ENCODE measurements at regions not wholly inside any gene's neighbourhood (a gene's known extent, or its start where the extent isn't known, plus 50 kb on each side); places are given as distances from the start of the nearest gene placed in this dataset.

GRCh38 chr4:8774071-8774470 lies 97.6 kb downstream of the HMX1 start:
- H3K36me3 Mint-ChIP-seq: no peaks in the 10 kb centered on the region
- intact Hi-C loops (cut with micrococcal nuclease): no loop called here
- Histone ChIP-seq H3K9ac (ENCODE audit: insufficient read depth, low read length, poor library complexity, severe bottlenecking) (no peak overlapping the region), H3K4me1 (ENCODE audit: control insufficient read depth in 1 of 2, insufficient read depth in 2 of 2, low read length in 2 of 2) (no peaks in the 10 kb centered on the region), H2AFZ (ENCODE audit: insufficient read depth, low read depth, low read length, poor library complexity, severe bottlenecking) (no peak overlapping the region), H3K9me3 (replicated peaks in 1 of 2; ENCODE audit: control insufficient read depth in 1 of 2, insufficient read depth in 1 of 2, low read length in 2 of 2) (no peaks in the 10 kb centered on the region), H3K27me3 (ENCODE audit: control insufficient read depth in 2 of 2, insufficient read depth in 2 of 2, low read length in 2 of 2) (no peaks in the 10 kb centered on the region), H4K20me1 (ENCODE audit: insufficient read depth, low read length) (no peaks in the 10 kb centered on the region), H3K79me2 (ENCODE audit: insufficient read depth, low read length) (no peaks in the 10 kb centered on the region), H3K4me3 (replicated peaks in 1 of 3; ENCODE audit: low read depth in 2 of 3, low read length in 3 of 3) (no peak overlapping the region), H3K4me2 (replicated peaks; ENCODE audit: extremely low read depth, low read length, poor library complexity, severe bottlenecking) (no peak overlapping the region), H3K27ac (ENCODE audit: low read depth in 1 of 2, low read length in 2 of 2) (no peak overlapping the region), H3K36me3 (replicated peaks in 1 of 2; ENCODE audit: control insufficient read depth in 1 of 2, insufficient read depth in 2 of 2, low read length in 2 of 2) (no peaks in the 10 kb centered on the region)
- TF ChIP-seq, protein P1, sequence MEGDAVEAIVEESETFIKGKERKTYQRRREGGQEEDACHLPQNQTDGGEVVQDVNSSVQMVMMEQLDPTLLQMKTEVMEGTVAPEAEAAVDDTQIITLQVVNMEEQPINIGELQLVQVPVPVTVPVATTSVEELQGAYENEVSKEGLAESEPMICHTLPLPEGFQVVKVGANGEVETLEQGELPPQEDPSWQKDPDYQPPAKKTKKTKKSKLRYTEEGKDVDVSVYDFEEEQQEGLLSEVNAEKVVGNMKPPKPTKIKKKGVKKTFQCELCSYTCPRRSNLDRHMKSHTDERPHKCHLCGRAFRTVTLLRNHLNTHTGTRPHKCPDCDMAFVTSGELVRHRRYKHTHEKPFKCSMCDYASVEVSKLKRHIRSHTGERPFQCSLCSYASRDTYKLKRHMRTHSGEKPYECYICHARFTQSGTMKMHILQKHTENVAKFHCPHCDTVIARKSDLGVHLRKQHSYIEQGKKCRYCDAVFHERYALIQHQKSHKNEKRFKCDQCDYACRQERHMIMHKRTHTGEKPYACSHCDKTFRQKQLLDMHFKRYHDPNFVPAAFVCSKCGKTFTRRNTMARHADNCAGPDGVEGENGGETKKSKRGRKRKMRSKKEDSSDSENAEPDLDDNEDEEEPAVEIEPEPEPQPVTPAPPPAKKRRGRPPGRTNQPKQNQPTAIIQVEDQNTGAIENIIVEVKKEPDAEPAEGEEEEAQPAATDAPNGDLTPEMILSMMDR (IDR thresholded peaks at IDR 0.05): no peak
- peaks cover 0 to 3% (median 0%) of the 10 kb centered on the region in 7 donors for H3K9me3 Mint-ChIP-seq
- no peak for DNase-seq
- peaks cover 0 to 4% (median 2%) of the 10 kb centered on the region in 3 donors for H3K27me3 Mint-ChIP-seq (ENCODE audit: low read depth in 3 of 3)
- H3K27ac Mint-ChIP-seq: no peak overlapping the region
- WGBS (ENCODE audit: insufficient coverage): 100% methylated on average over 1 of the region's 10 CpGs
- H3K4me3 Mint-ChIP-seq: no peak overlapping the region
- no peaks in the 10 kb centered on the region for H3K4me1 Mint-ChIP-seq

GRCh38 chr4:8773124-8773931 lies 98.3 kb downstream of the HMX1 start:
- H3K4me3 Mint-ChIP-seq: no peak overlapping the region
- Histone ChIP-seq H3K27ac (ENCODE audit: low read depth in 1 of 2, low read length in 2 of 2) (no peak overlapping the region), H3K4me1 (ENCODE audit: control insufficient read depth in 1 of 2, insufficient read depth in 2 of 2, low read length in 2 of 2) (no peaks in the 10 kb centered on the region), H3K4me2 (replicated peaks; ENCODE audit: extremely low read depth, low read length, poor library complexity, severe bottlenecking) (no peak overlapping the region), H4K20me1 (ENCODE audit: insufficient read depth, low read length) (no peaks in the 10 kb centered on the region), H3K79me2 (ENCODE audit: insufficient read depth, low read length) (no peaks in the 10 kb centered on the region), H3K4me3 (replicated peaks in 1 of 3; ENCODE audit: low read depth in 2 of 3, low read length in 3 of 3) (no peak overlapping the region), H2AFZ (ENCODE audit: insufficient read depth, low read depth, low read length, poor library complexity, severe bottlenecking) (no peak overlapping the region), H3K27me3 (ENCODE audit: control insufficient read depth in 2 of 2, insufficient read depth in 2 of 2, low read length in 2 of 2) (no peaks in the 10 kb centered on the region), H3K9me3 (replicated peaks in 1 of 2; ENCODE audit: control insufficient read depth in 1 of 2, insufficient read depth in 1 of 2, low read length in 2 of 2) (no peaks in the 10 kb centered on the region), H3K36me3 (replicated peaks in 1 of 2; ENCODE audit: control insufficient read depth in 1 of 2, insufficient read depth in 2 of 2, low read length in 2 of 2) (no peaks in the 10 kb centered on the region), H3K9ac (ENCODE audit: insufficient read depth, low read length, poor library complexity, severe bottlenecking) (no peak overlapping the region)
- peaks cover 0 to 3% (median 0%) of the 10 kb centered on the region in 7 donors for H3K9me3 Mint-ChIP-seq
- WGBS (ENCODE audit: insufficient coverage): 94% methylated on average over 35 of the region's 36 CpGs
- H3K36me3 Mint-ChIP-seq: no peaks in the 10 kb centered on the region
- H3K4me1 Mint-ChIP-seq: no peaks in the 10 kb centered on the region
- TF ChIP-seq, protein P1 (IDR thresholded peaks at IDR 0.05): no peak
- intact Hi-C loops (cut with micrococcal nuclease): no loop called here
- no peak for DNase-seq
- H3K27me3 Mint-ChIP-seq (ENCODE audit: low read depth in 3 of 3): peaks cover 0 to 4% (median 2%) of the 10 kb centered on the region in 3 donors
- H3K27ac Mint-ChIP-seq: no peak overlapping the region
